ENCODE measurements at regions not wholly inside any gene's neighbourhood (a gene's known extent, or its start where the extent isn't known, plus 50 kb on each side); places are given as distances from the start of the nearest gene placed in this dataset.
"Not testable (repeated sequence)": the region's sequence is repeated elsewhere in the genome, so short reads cannot be mapped to it uniquely, and the experiment has no call there.

GRCh38 chr2:160584972-160585494, 91.4 kb upstream of the RBMS1 start:
- DNase-seq: no peak

- DNase-seq: no peak
Observed at GRCh38 chr2:160590664-160591063, 97.1 kb upstream of the RBMS1 start.

GRCh38 chr2:160592401-160592800, 98.8 kb upstream of the RBMS1 start:
- DNase-seq: no peak

GRCh38 chr2:160592993-160593392, 99.4 kb upstream of the RBMS1 start:
- DNase-seq: no peak

GRCh38 chr2:160596441-160596840, 102.8 kb upstream of the RBMS1 start:
- DNase-seq: no peak

- DNase-seq: not testable (repeated sequence)
Observed at GRCh38 chr2:160600437-160600836, 106.8 kb upstream of the RBMS1 start.

- no peak for DNase-seq
Observed at GRCh38 chr2:160602073-160602472, 108.5 kb upstream of the RBMS1 start.

- no peak for DNase-seq
Observed at GRCh38 chr2:160603771-160604510, 110.3 kb upstream of the RBMS1 start.

- DNase-seq: no peak
Observed at GRCh38 chr2:160606341-160606740, 112.7 kb upstream of the RBMS1 start.

- no peak for DNase-seq
Observed at GRCh38 chr2:160608599-160608998, 115.0 kb upstream of the RBMS1 start.

- DNase-seq: no peak
Observed at GRCh38 chr2:160609346-160609745, 115.7 kb upstream of the RBMS1 start.

- DNase-seq: no peak
Observed at GRCh38 chr2:160610041-160610440, 116.4 kb upstream of the RBMS1 start.

- DNase-seq: no peak
Observed at GRCh38 chr2:160612266-160612856, 118.8 kb upstream of the RBMS1 start.

GRCh38 chr2:160613466-160614153, 120.0 kb upstream of the RBMS1 start:
- no peak for DNase-seq

GRCh38 chr2:160614391-160614790, 120.8 kb upstream of the RBMS1 start:
- DNase-seq: no peak

- DNase-seq: no peak
Observed at GRCh38 chr2:160615706-160616105, 122.1 kb upstream of the RBMS1 start.

- DNase-seq: no peak
Observed at GRCh38 chr2:160616149-160616548, 122.5 kb upstream of the RBMS1 start.

- no peak for DNase-seq
Observed at GRCh38 chr2:160621748-160622147, 128.1 kb upstream of the RBMS1 start.

- not testable (repeated sequence) for DNase-seq
Observed at GRCh38 chr2:160628020-160628637, 134.5 kb upstream of the RBMS1 start.

- DNase-seq: no peak
Observed at GRCh38 chr2:160628811-160629210, 135.2 kb upstream of the RBMS1 start.

- DNase-seq: no peak
Observed at GRCh38 chr2:160630801-160631590, 137.4 kb upstream of the RBMS1 start.

All from CD4-positive, alpha-beta T cell treated with Interleukin-21 for 1 hour (primary cell).